ENCODE measurements at regions not wholly inside any gene's neighbourhood (a gene's known extent, or its start where the extent isn't known, plus 50 kb on each side); places are given as distances from the start of the nearest gene placed in this dataset.

DNA sequence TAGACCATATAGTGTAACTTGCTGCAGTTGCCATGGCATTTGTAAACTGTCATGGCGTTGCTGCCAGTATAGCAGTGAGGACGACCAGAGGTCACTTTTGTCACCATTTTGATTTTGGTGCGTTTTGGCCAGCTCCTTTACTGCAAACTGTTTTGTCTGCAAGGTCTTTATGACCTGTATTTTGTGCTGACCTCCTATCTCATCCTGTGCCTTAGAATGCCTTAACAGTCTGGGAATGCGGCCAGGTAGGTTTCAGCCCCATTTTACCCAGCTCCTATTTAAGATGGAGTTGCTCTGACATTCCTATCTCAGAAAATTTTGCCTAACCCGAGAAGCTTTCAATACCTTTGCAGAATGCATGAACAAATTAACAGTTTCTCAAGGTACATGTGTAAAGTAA lies 914.4 kb upstream of the ACO1 start:
- Histone ChIP-seq H3K9me3 (ENCODE audit: control insufficient read depth, low read depth, low read length) (no peaks in the 10 kb centered on the region), H3K9ac (ENCODE audit: control insufficient read depth, extremely low read depth, insufficient read depth, low read length) (no peak overlapping the region), H3K4me3 (ENCODE audit: control insufficient read depth in 2 of 3, extremely low read depth in 1 of 3, insufficient read depth in 2 of 3, low read depth in 1 of 3, low read length in 3 of 3) (no peak overlapping the region), H3K27me3 (ENCODE audit: control insufficient read depth, extremely low read depth, insufficient read depth, low read length) (no peaks in the 10 kb centered on the region), H3K9me1 (ENCODE audit: control insufficient read depth, extremely low read depth, insufficient read depth, low read length) (no peaks in the 10 kb centered on the region), H3K27ac (ENCODE audit: control insufficient read depth, insufficient read depth, low read length) (no peak overlapping the region), H2AFZ (ENCODE audit: control insufficient read depth, low read length) (no peak overlapping the region), H3K36me3 (ENCODE audit: control insufficient read depth in 2 of 2, extremely low read depth in 1 of 2, insufficient read depth in 2 of 2, low read length in 2 of 2) (no peaks in the 10 kb centered on the region), H3K4me1 (ENCODE audit: control insufficient read depth, extremely low read depth, insufficient read depth, low read length) (no peaks in the 10 kb centered on the region), H4K20me1 (ENCODE audit: control insufficient read depth, extremely low read depth, insufficient read depth, low read length) (no peaks in the 10 kb centered on the region), H3K79me2 (ENCODE audit: control insufficient read depth, insufficient read depth, low read length) (no peaks in the 10 kb centered on the region), H3K4me2 (ENCODE audit: control insufficient read depth, extremely low read depth, insufficient read depth, low read depth, low read length) (no peak overlapping the region)
- dilution Hi-C loops (cut with MboI; ENCODE audit: extremely low pct_ligation_motif_present, low sequenced_read_pairs), result no loop called here
- no peak for DNase-seq (ENCODE audit: low read depth, low spot score)
- no peak for FAIRE-seq
- TF ChIP-seq, protein P1, sequence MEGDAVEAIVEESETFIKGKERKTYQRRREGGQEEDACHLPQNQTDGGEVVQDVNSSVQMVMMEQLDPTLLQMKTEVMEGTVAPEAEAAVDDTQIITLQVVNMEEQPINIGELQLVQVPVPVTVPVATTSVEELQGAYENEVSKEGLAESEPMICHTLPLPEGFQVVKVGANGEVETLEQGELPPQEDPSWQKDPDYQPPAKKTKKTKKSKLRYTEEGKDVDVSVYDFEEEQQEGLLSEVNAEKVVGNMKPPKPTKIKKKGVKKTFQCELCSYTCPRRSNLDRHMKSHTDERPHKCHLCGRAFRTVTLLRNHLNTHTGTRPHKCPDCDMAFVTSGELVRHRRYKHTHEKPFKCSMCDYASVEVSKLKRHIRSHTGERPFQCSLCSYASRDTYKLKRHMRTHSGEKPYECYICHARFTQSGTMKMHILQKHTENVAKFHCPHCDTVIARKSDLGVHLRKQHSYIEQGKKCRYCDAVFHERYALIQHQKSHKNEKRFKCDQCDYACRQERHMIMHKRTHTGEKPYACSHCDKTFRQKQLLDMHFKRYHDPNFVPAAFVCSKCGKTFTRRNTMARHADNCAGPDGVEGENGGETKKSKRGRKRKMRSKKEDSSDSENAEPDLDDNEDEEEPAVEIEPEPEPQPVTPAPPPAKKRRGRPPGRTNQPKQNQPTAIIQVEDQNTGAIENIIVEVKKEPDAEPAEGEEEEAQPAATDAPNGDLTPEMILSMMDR (optimal IDR thresholded peaks at IDR 0.05 in 1 of 3, IDR thresholded peaks at IDR 0.05 in 1 of 3, conservative IDR thresholded peaks at IDR 0.05 in 1 of 3; ENCODE audit: extremely low read depth in 1 of 3, insufficient read depth in 2 of 3, low read length in 3 of 3), result no peak
- no peak for TF ChIP-seq EZH2 (IDR thresholded peaks at IDR 0.05; ENCODE audit: low read length)

GRCh38 chr9:31471010-31471409 lies 913.4 kb upstream of the ACO1 start:
- no peak overlapping the region for H3K4me3 ChIP-seq (ENCODE audit: control insufficient read depth in 2 of 3, extremely low read depth in 1 of 3, insufficient read depth in 2 of 3, low read depth in 1 of 3, low read length in 3 of 3)
- H3K9me3 ChIP-seq (ENCODE audit: control insufficient read depth, low read depth, low read length), result no peaks in the 10 kb centered on the region
- dilution Hi-C loops (cut with MboI; ENCODE audit: extremely low pct_ligation_motif_present, low sequenced_read_pairs), result no loop called here
- DNase-seq (ENCODE audit: low read depth, low spot score) (no peak), FAIRE-seq (no peak)
- H3K4me2 ChIP-seq (ENCODE audit: control insufficient read depth, extremely low read depth, insufficient read depth, low read depth, low read length), result no peak overlapping the region
- no peaks in the 10 kb centered on the region for H3K4me1 ChIP-seq (ENCODE audit: control insufficient read depth, extremely low read depth, insufficient read depth, low read length)
- H3K79me2 ChIP-seq (ENCODE audit: control insufficient read depth, insufficient read depth, low read length), result no peaks in the 10 kb centered on the region
- TF ChIP-seq, protein P1 (optimal IDR thresholded peaks at IDR 0.05 in 1 of 3, IDR thresholded peaks at IDR 0.05 in 1 of 3, conservative IDR thresholded peaks at IDR 0.05 in 1 of 3; ENCODE audit: extremely low read depth in 1 of 3, insufficient read depth in 2 of 3, low read length in 3 of 3), result no peak
- TF ChIP-seq EZH2 (IDR thresholded peaks at IDR 0.05; ENCODE audit: low read length), result no peak
- peak overlapping the region; percentile 1 for H2AFZ ChIP-seq (ENCODE audit: control insufficient read depth, low read length)
- H3K9me1 ChIP-seq (ENCODE audit: control insufficient read depth, extremely low read depth, insufficient read depth, low read length), result no peaks in the 10 kb centered on the region
- no peaks in the 10 kb centered on the region for H3K27me3 ChIP-seq (ENCODE audit: control insufficient read depth, extremely low read depth, insufficient read depth, low read length)
- no peak overlapping the region for H3K9ac ChIP-seq (ENCODE audit: control insufficient read depth, extremely low read depth, insufficient read depth, low read length)
- no peaks in the 10 kb centered on the region for H4K20me1 ChIP-seq (ENCODE audit: control insufficient read depth, extremely low read depth, insufficient read depth, low read length)
- no peaks in the 10 kb centered on the region for H3K36me3 ChIP-seq (ENCODE audit: control insufficient read depth in 2 of 2, extremely low read depth in 1 of 2, insufficient read depth in 2 of 2, low read length in 2 of 2)
- no peak overlapping the region for H3K27ac ChIP-seq (ENCODE audit: control insufficient read depth, insufficient read depth, low read length)

All from keratinocyte (primary cell).